HG02642 (cell line): ENCODE measurements at regions not wholly inside any gene's neighbourhood (a gene's known extent, or its start where the extent isn't known, plus 50 kb on each side); places are given as distances from the start of the nearest gene placed in this dataset.

Source experiments
- ATAC-seq: cut with Tn5 transposase; IDR thresholded peaks from one replicate; pipeline ENCODE4 v1.9.1; 2021; ENCODE audit warnings: mild to moderate bottlenecking; ENCODE audit not compliant: unreplicated experiment, poor library complexity

GRCh38 chr6:146865756-146866379, 267.1 kb downstream of the ADGB start:
- no peak for ATAC-seq

DNA sequence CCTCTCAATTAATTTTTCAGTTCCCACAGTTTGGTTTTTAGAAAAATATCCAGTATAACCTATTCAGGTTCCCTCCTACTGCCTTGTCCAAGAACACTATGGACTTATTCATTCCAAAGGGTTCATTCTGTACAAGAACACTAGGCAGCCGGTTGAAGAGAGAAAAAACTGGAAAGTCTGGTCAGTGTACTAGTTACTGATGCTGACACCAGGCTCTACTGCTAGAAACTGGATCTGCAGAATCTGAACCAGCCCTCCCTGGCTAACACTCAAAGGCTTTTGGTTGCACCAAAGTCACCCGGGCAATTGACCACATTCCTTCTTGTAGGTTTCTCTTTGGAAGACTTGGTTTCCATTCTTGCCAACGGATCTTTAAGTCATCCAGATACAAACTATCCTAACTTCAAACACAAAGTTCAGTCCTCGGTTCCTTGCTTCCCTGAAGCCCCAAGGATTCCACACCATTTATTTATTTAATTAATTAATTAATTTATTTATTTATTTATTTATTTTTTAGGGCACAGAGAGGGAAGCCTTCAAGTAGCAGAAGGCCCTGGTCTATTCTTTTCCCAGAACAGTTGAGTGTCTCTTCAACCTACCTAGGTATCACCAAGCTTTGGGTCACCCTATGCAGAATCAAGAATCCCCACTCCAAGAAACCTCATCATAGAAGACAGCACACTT, 268.1 kb downstream of the ADGB start:
- ATAC-seq: no peak

- ATAC-seq: no peak
Observed at GRCh38 chr6:146868671-146869209, 270.0 kb downstream of the ADGB start.

DNA sequence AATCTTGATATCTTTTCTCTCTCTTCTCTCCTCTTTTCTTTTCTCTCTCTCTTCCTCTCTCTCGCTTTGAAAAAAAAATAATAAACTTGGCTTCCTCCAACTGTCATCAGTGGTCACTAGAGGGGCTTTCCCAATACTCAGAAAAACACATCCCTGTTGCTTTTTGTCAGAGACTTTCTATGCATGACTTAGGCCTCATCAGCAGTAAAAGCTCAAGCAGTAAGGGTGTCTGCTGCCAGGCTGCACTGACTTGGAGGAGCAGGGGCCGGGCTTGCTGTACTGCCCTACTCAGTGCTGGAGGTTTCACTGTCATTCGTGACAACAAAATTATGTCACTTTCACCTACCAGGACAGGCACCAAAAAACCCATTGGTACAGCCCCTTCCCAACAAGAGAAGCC, 272.0 kb downstream of the ADGB start:
- ATAC-seq: peak; percentile 77

- no peak for ATAC-seq
Observed at GRCh38 chr6:146871611-146872425, 273.0 kb downstream of the ADGB start.

- ATAC-seq: no peak
Observed at GRCh38 chr6:146872426-146872785, 273.6 kb downstream of the ADGB start.

- no peak for ATAC-seq
Observed at GRCh38 chr6:146874278-146875018, 275.7 kb downstream of the ADGB start.

DNA sequence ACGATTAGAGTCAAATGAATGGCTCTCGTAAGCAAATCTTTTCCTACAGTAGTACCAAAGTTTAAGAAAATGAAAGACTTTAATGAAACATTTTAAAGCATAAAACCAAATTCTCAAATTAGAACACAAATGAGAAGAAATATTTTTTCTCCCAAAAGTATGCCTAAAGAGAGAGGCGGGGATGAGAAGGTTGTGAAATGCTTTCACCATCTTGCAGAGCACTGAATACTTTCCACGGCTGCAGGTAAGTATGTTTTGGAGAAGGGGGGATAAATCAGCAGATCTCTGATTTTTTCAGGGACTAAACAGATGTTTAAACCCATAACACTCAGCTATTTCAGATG, 277.1 kb downstream of the ADGB start:
- no peak for ATAC-seq

DNA sequence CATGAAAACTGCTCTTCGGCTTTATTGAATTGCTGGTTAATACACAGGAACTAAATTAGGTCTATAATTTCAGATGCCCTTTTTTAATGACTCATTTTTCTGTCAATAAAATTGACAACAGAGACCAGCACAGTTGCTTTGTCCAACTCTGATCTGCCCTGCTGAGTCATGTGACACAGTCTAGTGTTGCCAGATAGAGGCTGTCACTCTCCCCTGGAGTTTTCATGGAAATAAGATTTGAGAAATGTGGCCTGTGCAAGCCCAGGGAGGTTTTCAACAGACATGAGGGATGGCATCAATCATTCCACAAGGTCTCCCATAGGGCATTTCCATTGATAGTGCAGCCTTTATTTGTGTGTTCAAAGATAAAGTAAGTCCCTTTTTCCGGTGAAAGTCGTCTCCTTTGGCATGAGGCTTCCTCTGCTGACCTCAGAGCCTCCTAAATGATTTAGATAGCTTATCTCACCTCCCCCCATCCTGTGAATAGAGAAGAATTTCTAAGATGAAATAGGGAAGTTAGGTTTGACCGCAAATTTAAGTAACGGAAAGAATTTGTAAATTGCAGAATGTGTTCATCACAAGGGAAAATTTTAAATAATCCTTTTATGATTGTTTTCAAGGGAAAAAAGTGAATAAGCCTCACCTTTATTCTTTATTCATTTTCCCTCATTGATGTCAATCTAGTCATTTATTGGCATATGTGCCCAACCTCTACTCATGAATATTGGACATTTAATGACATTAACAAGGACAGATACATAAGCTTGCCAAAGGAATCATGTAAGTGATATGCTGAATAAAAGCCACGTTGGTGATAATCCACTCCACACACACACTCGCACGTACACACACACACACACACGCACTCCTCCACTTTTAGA, 277.7 kb downstream of the ADGB start:
- no peak for ATAC-seq

DNA sequence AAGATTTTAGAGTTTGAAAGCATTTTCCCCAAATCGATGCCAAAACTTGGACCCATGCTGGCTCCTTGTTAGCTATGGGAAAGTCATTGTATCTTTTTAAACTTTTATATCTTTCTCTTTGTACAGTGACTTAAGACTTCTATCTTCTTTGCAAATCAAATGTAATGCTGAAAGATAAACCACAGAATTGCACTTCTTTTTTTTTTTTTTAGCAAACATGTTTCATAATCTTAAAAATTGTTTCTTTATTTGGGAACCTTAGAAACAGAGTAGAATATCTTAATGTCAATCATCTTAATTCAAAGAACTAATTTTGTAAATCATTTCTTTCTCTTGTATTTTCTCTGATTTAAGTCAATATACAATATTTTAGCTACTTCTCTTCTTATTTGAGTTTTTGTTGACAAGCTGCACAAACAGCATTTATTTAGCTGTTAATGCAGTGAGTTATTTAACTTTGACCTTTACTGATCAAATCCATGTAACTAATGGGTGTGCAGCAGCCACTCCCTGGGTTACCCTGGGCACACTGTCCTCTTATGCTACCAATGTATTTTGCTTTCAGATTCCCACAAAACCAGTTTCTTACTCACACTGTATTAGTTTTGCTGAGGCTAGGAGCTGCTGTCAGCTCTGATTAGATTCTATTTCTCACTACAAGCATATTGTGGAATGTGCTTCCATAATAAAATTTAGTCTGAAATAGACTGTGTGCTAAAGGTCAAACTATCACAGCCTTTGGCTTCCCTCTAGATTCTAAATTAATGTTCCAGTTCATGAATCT, 279.6 kb downstream of the ADGB start:
- no peak for ATAC-seq

GRCh38 chr6:146878952-146879340, 280.2 kb downstream of the ADGB start:
- ATAC-seq: no peak

DNA sequence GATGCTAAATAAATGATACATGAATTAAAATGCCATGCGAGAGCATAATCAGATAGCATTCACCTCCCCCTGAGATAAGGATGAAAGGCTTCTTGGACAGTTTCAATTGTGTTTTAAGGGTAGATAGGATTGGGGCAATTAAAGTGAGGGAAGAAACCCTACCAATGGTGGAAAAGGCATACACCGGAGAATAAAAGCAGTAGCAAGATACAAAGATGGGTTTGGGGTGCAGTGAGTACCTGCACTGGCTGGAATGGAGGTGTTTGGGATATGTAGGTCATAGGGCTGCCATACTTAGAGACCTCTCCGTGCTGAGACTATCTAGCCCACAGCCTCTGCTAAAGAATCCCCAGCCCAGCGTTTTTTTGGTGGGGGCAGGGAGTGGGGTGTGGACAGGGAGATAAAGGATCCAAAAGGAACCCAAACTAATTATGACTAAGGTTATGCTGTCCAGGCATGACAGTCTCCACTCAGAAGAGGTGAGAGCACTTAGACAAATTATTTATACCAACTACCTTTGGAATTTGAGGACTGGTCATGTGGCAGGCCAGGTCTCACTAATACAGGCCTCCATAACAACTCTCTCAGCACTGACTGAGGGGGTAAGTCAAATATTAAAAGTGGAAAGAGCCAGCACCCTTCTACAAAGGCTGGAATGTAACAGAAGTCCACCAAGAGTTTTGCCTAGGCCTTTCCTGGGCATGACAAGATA, 280.8 kb downstream of the ADGB start:
- ATAC-seq: no peak

GRCh38 chr6:146881228-146882181, 282.7 kb downstream of the ADGB start:
- no peak for ATAC-seq

DNA sequence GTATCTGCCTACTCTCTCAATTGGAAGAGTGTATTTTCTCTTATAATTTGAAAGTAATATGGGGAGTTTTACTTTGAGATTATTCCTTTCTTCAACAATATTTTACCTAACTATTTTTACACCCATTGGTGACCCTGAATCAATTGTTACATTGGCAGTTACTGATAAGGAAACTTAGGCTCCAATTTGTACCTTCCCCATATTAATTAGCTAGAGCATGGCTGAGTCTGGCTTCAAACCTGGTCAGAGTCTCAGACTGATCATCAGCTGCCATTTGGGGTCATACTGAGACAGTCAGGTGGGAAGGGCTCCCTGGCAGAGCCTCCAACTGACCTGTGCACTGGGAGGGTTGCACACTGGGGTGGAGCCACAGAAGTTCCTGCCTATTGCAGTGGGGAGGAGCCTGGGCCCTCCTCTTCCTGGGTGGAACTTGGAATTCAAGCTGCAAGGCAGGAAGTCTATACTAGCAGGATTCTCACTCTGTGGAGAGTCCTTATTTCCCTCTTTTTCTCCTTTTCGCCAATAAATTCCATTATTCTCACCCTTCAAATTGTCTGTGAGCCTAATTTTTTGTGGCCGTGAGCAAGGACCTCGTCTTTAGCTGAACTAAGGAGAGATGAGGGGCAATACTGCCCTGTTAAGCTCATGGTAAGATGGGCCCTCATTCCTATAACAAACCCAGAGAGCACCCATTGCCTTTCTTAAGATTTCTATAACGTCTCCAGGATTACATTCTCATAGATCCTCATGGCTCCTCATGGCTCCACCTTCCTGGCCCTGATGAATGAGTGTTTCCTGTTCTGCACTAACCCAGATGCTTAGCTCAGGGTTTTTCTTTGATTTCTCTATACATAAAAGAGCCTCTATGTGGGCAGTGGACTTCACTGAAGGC, 285.1 kb downstream of the ADGB start:
- ATAC-seq: no peak

- peak; percentile 80 for ATAC-seq
Observed at GRCh38 chr6:146884728-146885127, 286.0 kb downstream of the ADGB start.

GRCh38 chr6:146885708-146886457, 287.1 kb downstream of the ADGB start:
- ATAC-seq: no peak
